Epidermal melanocyte (primary cell): ENCODE measurements at regions not wholly inside any gene's neighbourhood (a gene's known extent, or its start where the extent isn't known, plus 50 kb on each side); places are given as distances from the start of the nearest gene placed in this dataset.
"Not testable (repeated sequence)": the region's sequence is repeated elsewhere in the genome, so short reads cannot be mapped to it uniquely, and the experiment has no call there.

Experiments used
- DNase-seq: peaks from one replicate; pipeline ENCODE4 v3.0.0; 2011; ENCODE audit warnings: low spot score; ENCODE audit not compliant: insufficient read length

GRCh38 chr6:81909162-81909561 is 156.7 kb upstream of the TENT5A start:
- DNase-seq: no peak

GRCh38 chr6:81906709-81907204 is 154.3 kb upstream of the TENT5A start:
- DNase-seq: no peak

GRCh38 chr6:81906041-81906440 is 153.6 kb upstream of the TENT5A start:
- no peak for DNase-seq

- no peak for DNase-seq
Measured at GRCh38 chr6:81901551-81901966, 149.1 kb upstream of the TENT5A start.

- DNase-seq: no peak
Measured at GRCh38 chr6:81900616-81901015, 148.1 kb upstream of the TENT5A start.

GRCh38 chr6:81897793-81898192 is 145.3 kb upstream of the TENT5A start:
- DNase-seq: no peak

GRCh38 chr6:81896525-81897503 is 144.3 kb upstream of the TENT5A start:
- no peak for DNase-seq

- no peak for DNase-seq
Measured at GRCh38 chr6:81895511-81896185, 143.2 kb upstream of the TENT5A start.

GRCh38 chr6:81894788-81895271 is 142.3 kb upstream of the TENT5A start:
- peak; percentile 63 for DNase-seq

GRCh38 chr6:81894306-81894705 is 141.8 kb upstream of the TENT5A start:
- no peak for DNase-seq

GRCh38 chr6:81892891-81893290 is 140.4 kb upstream of the TENT5A start:
- no peak for DNase-seq

GRCh38 chr6:81891874-81892273 is 139.4 kb upstream of the TENT5A start:
- no peak for DNase-seq

GRCh38 chr6:81890846-81891245 is 138.4 kb upstream of the TENT5A start:
- peak; percentile 18 for DNase-seq

- DNase-seq: no peak
Measured at GRCh38 chr6:81889377-81890053, 137.0 kb upstream of the TENT5A start.

- DNase-seq: not testable (repeated sequence)
Measured at GRCh38 chr6:81886909-81887308, 134.4 kb upstream of the TENT5A start.

- no peak for DNase-seq
Measured at GRCh38 chr6:81886157-81886556, 133.7 kb upstream of the TENT5A start.

GRCh38 chr6:81881660-81882059 is 129.2 kb upstream of the TENT5A start:
- no peak for DNase-seq

GRCh38 chr6:81878479-81878878 is 126.0 kb upstream of the TENT5A start:
- no peak for DNase-seq

- DNase-seq: no peak
Measured at GRCh38 chr6:81876971-81877370, 124.5 kb upstream of the TENT5A start.

GRCh38 chr6:81875782-81876293 is 123.4 kb upstream of the TENT5A start:
- no peak for DNase-seq

GRCh38 chr6:81869749-81870508 is 117.4 kb upstream of the TENT5A start:
- not testable (repeated sequence) for DNase-seq
